MM.1S (cell line): ENCODE measurements at regions not wholly inside any gene's neighbourhood (a gene's known extent, or its start where the extent isn't known, plus 50 kb on each side); places are given as distances from the start of the nearest gene placed in this dataset.

Experiments used
- DNase-seq: peaks from one replicate; pipeline ENCODE4 v3.0.0-alpha.2; 2015
- H2AFZ ChIP-seq: fragments of 300-600 bp; sonication (generic); 2 replicates; pipeline ENCODE4 v1.6.0; 2016; ENCODE audit warnings: antibody characterized with exemption, low read length
- H3F3A ChIP-seq: fragments of 300-600 bp; sonication (generic); 2 replicates; pipeline ENCODE4 v1.6.1; 2016; ENCODE audit warnings: mild to moderate bottlenecking, antibody characterized with exemption, low read length, moderate library complexity, mixed read lengths; ENCODE audit not compliant: insufficient read depth
- H3K27ac ChIP-seq: fragments of 300-600 bp; sonication (generic); 2 replicates; pipeline ENCODE4 v1.5.1; 2016; ENCODE audit warnings: mild to moderate bottlenecking, low read length
- H3K27me3 ChIP-seq: fragments of 300-600 bp; sonication (generic); replicated peaks from 2 replicates; pipeline ENCODE4 v1.6.0; 2016; ENCODE audit warnings: low read length; ENCODE audit not compliant: insufficient read depth
- H3K36me3 ChIP-seq: fragments of 300-600 bp; sonication (generic); replicated peaks from 2 replicates; pipeline ENCODE4 v1.6.1; 2016; ENCODE audit warnings: mild to moderate bottlenecking, low read length, mixed read lengths; ENCODE audit not compliant: insufficient read depth
- H3K4me1 ChIP-seq: fragments of 300-600 bp; sonication (generic); 2 replicates; pipeline ENCODE4 v1.6.1; 2016; ENCODE audit warnings: low read length, mixed read lengths
- H3K4me2 ChIP-seq: fragments of 300-600 bp; sonication (generic); 2 replicates; pipeline ENCODE4 v1.6.0; 2016; ENCODE audit warnings: low read depth, low read length
- H3K4me3 ChIP-seq: fragments of 300-600 bp; sonication (generic); 2 replicates; pipeline ENCODE4 v1.5.1; 2016; ENCODE audit warnings: low read length, mixed read lengths
- H3K79me2 ChIP-seq: fragments of 300-600 bp; sonication (generic); 2 replicates; pipeline ENCODE4 v1.6.1; 2016; ENCODE audit warnings: mixed run types, low read length, mixed read lengths
- H3K9ac ChIP-seq: fragments of 300-600 bp; sonication (generic); 2 replicates; pipeline ENCODE4 v1.6.1; 2016; ENCODE audit warnings: low read length, mixed read lengths
- H3K9me2 ChIP-seq: fragments of 300-600 bp; sonication (generic); replicated peaks from 2 replicates; pipeline ENCODE4 v1.6.1; 2016; ENCODE audit warnings: mild to moderate bottlenecking, low read length, mixed read lengths; ENCODE audit not compliant: insufficient read depth
- H3K9me3 ChIP-seq: fragments of 300-600 bp; sonication (generic); replicated peaks from 2 replicates; pipeline ENCODE4 v1.6.1; 2016; ENCODE audit warnings: mild to moderate bottlenecking, low read length, mixed read lengths; ENCODE audit not compliant: insufficient read depth
- H4K20me1 ChIP-seq: fragments of 300-600 bp; sonication (generic); 2 replicates; pipeline ENCODE4 v1.6.1; 2016; ENCODE audit warnings: mild to moderate bottlenecking, low read length, moderate library complexity, mixed read lengths; ENCODE audit not compliant: insufficient read depth
- EZH2 ChIP-seq: fragments of 300-600 bp; sonication (generic); optimal IDR thresholded peaks from 2 replicates; pipeline ENCODE3; 2017; ENCODE audit warnings: low read depth, mild to moderate bottlenecking, antibody characterized with exemption, low read length, mixed read lengths
- EZH2phosphoT487 ChIP-seq: fragments of 300-600 bp; sonication (generic); IDR thresholded peaks from 2 replicates; pipeline ENCODE4 v1.6.1; 2018; ENCODE audit warnings: antibody characterized with exemption, low read length
- TF ChIP-seq, protein P1 (sequence below): fragments of 300-600 bp; sonication (generic); IDR thresholded peaks from 2 replicates; pipeline ENCODE4 v1.5.1; 2016; ENCODE audit warnings: antibody characterized with exemption, low read length, mixed read lengths

DNA sequence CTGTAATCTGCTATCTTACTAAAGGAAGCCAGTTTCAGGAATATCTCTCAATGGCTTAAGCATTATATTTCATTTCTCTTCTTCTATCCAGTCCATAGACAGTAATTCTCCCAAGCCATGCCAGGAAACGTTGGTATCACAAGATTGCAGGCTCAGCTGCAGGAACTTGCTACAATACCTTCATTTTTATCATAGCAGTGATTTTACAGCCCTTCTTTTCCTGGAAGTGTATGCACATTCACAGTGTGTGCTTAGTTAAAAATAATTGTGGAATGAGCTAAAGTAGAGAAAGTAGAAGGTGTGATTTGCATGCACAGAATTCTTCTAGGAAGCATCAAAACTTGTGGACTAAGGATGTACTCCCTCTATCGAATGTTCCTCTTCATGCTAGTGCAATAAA, 647.2 kb upstream of the PTBP2 start:
- no peak overlapping the region for H2AFZ ChIP-seq
- no peaks in the 10 kb centered on the region for H3K79me2 ChIP-seq
- H3F3A ChIP-seq: no peaks in the 10 kb centered on the region
- H4K20me1 ChIP-seq: no peaks in the 10 kb centered on the region
- no peaks in the 10 kb centered on the region for H3K27me3 ChIP-seq
- no peak for DNase-seq
- no peak overlapping the region for H3K4me3 ChIP-seq
- TF ChIP-seq, protein P1, sequence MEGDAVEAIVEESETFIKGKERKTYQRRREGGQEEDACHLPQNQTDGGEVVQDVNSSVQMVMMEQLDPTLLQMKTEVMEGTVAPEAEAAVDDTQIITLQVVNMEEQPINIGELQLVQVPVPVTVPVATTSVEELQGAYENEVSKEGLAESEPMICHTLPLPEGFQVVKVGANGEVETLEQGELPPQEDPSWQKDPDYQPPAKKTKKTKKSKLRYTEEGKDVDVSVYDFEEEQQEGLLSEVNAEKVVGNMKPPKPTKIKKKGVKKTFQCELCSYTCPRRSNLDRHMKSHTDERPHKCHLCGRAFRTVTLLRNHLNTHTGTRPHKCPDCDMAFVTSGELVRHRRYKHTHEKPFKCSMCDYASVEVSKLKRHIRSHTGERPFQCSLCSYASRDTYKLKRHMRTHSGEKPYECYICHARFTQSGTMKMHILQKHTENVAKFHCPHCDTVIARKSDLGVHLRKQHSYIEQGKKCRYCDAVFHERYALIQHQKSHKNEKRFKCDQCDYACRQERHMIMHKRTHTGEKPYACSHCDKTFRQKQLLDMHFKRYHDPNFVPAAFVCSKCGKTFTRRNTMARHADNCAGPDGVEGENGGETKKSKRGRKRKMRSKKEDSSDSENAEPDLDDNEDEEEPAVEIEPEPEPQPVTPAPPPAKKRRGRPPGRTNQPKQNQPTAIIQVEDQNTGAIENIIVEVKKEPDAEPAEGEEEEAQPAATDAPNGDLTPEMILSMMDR: no peak
- TF ChIP-seq EZH2: no peak
- TF ChIP-seq EZH2phosphoT487: no peak
- H3K9me3 ChIP-seq: no peaks in the 10 kb centered on the region
- H3K4me2 ChIP-seq: no peak overlapping the region
- no peaks in the 10 kb centered on the region for H3K9me2 ChIP-seq
- no peaks in the 10 kb centered on the region for H3K36me3 ChIP-seq
- H3K4me1 ChIP-seq: no peaks in the 10 kb centered on the region
- H3K27ac ChIP-seq: no peak overlapping the region
- H3K9ac ChIP-seq: no peak overlapping the region

DNA sequence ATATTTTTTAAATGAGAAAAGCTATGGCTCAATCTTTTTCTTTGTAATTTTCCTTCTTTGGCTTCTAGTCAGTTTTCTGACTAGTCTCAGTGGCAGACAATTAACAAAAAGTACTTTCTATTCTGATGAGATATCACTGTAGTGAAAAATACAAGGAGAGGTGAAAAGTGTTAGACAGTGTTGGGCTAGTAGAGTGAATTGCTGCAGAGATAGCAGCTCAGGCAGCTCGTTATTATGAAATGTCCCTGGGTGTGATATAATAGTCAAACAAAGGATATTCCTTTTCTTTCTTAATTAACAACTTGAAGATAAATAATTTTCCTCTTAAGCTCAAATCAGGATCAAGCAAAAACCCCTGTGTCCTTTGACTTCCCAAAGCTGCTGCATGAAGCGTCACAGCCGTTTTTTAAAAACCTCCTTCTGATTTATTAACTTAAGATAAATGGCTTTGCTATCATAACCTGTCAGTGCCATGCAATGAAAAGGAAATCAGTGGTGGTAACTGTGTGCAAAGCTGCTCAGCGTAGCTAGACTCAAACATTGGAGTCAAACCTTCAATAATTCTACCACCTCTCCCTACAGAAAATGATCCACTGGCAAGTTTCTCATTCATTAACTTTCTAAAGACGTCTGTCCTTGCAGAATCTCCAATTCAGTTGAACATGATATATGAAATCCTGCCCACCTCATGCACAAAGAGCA, 646.6 kb upstream of the PTBP2 start:
- Histone ChIP-seq H3K4me1 (no peaks in the 10 kb centered on the region), H3K27me3 (no peaks in the 10 kb centered on the region), H3K27ac (no peak overlapping the region), H3K4me3 (no peak overlapping the region), H4K20me1 (no peaks in the 10 kb centered on the region), H2AFZ (no peak overlapping the region), H3K9me3 (no peaks in the 10 kb centered on the region), H3K79me2 (no peaks in the 10 kb centered on the region), H3F3A (no peaks in the 10 kb centered on the region), H3K9me2 (no peaks in the 10 kb centered on the region), H3K9ac (no peak overlapping the region), H3K4me2 (no peak overlapping the region), H3K36me3 (no peaks in the 10 kb centered on the region)
- TF ChIP-seq, protein P1: no peak
- TF ChIP-seq EZH2phosphoT487 (no peak), EZH2 (no peak)
- no peak for DNase-seq

DNA sequence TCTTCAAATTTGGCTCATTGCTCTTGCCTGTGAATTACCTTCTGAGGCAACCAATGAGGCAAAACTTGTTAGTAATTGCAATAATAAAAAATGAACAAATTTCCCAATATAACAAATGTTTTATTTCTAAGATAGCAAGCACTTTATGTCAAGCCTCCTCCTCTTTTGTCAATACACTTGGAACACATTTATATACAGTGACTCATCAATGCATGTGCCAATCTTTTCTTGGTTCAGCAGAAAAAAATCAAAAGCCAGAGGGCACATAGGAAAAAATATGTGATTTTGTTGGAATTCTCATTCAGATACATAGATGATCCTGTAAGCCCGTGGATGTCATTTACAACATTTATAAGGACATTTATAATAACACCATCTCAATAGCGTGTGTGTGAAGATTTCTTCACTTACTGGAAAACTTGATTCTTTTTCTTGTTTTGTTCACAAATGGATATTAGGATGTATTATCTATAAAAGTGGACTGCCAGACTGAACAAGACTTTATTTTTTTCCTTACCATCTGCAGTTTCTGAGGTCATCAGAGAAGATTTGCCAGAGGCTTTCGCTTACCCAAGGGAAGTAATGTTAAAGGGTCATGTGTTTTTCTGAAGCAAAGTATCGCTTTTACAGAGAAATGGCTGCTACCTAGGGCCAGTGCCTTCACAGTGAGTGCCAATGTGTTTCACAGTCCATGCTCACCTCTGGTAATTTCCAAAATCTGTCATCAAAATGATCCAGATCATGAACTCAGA, 645.7 kb upstream of the PTBP2 start:
- Histone ChIP-seq H3F3A (no peaks in the 10 kb centered on the region), H3K27me3 (no peaks in the 10 kb centered on the region), H3K79me2 (no peaks in the 10 kb centered on the region), H3K4me2 (no peak overlapping the region), H3K9ac (no peak overlapping the region), H3K9me3 (no peaks in the 10 kb centered on the region), H3K36me3 (no peaks in the 10 kb centered on the region), H2AFZ (no peak overlapping the region), H3K4me3 (no peak overlapping the region), H3K27ac (no peak overlapping the region), H3K9me2 (no peaks in the 10 kb centered on the region), H3K4me1 (no peaks in the 10 kb centered on the region), H4K20me1 (no peaks in the 10 kb centered on the region)
- DNase-seq: no peak
- TF ChIP-seq, protein P1: no peak
- TF ChIP-seq EZH2 (no peak), EZH2phosphoT487 (no peak)
